ENCODE measurements at regions not wholly inside any gene's neighbourhood (a gene's known extent, or its start where the extent isn't known, plus 50 kb on each side); places are given as distances from the start of the nearest gene placed in this dataset.
A peak's percentile ranks its signal among the peaks of the same experiment; 100 is the strongest.

DNA sequence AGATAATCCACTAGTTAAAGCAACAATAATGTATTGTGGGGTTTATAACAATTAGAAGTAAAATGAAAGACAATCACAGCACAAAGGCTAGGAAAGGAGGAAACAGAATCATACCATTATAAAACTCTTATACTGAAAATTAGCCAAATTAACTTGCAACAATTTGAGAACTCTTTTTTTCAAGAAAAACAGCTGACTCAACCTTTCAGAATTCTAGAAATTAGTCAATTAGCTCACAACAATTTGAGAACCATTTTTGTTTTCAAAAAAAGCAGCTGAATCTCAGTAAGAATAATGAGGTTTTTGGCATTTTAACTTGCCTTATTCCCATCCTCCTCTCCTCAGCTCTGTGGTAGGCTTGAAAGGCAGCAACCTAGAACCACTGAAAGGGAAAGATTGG lies 269.9 kb downstream of the NPR3 start:
- H4K20me1 ChIP-seq (ENCODE audit: control insufficient read depth, extremely low read depth, insufficient read depth, low read length), result no peaks in the 10 kb centered on the region
- H3K27ac ChIP-seq (ENCODE audit: control insufficient read depth, insufficient read depth, low read length), result no peak overlapping the region
- no peak overlapping the region for H3K4me3 ChIP-seq (ENCODE audit: control insufficient read depth in 2 of 3, extremely low read depth in 1 of 3, insufficient read depth in 2 of 3, low read depth in 1 of 3, low read length in 3 of 3)
- H3K4me2 ChIP-seq (ENCODE audit: control insufficient read depth, extremely low read depth, insufficient read depth, low read depth, low read length), result no peak overlapping the region
- no peaks in the 10 kb centered on the region for H3K79me2 ChIP-seq (ENCODE audit: control insufficient read depth, insufficient read depth, low read length)
- H3K9me1 ChIP-seq (ENCODE audit: control insufficient read depth, extremely low read depth, insufficient read depth, low read length), result no peaks in the 10 kb centered on the region
- H3K9ac ChIP-seq (ENCODE audit: control insufficient read depth, extremely low read depth, insufficient read depth, low read length), result no peak overlapping the region
- H3K36me3 ChIP-seq (ENCODE audit: control insufficient read depth in 2 of 2, extremely low read depth in 1 of 2, insufficient read depth in 2 of 2, low read length in 2 of 2), result no peaks in the 10 kb centered on the region
- DNase-seq (ENCODE audit: low read depth, low spot score) (no peak), FAIRE-seq (no peak)
- TF ChIP-seq, protein P1, sequence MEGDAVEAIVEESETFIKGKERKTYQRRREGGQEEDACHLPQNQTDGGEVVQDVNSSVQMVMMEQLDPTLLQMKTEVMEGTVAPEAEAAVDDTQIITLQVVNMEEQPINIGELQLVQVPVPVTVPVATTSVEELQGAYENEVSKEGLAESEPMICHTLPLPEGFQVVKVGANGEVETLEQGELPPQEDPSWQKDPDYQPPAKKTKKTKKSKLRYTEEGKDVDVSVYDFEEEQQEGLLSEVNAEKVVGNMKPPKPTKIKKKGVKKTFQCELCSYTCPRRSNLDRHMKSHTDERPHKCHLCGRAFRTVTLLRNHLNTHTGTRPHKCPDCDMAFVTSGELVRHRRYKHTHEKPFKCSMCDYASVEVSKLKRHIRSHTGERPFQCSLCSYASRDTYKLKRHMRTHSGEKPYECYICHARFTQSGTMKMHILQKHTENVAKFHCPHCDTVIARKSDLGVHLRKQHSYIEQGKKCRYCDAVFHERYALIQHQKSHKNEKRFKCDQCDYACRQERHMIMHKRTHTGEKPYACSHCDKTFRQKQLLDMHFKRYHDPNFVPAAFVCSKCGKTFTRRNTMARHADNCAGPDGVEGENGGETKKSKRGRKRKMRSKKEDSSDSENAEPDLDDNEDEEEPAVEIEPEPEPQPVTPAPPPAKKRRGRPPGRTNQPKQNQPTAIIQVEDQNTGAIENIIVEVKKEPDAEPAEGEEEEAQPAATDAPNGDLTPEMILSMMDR (optimal IDR thresholded peaks at IDR 0.05 in 1 of 3, IDR thresholded peaks at IDR 0.05 in 1 of 3, conservative IDR thresholded peaks at IDR 0.05 in 1 of 3; ENCODE audit: extremely low read depth in 1 of 3, insufficient read depth in 2 of 3, low read length in 3 of 3), result no peak
- TF ChIP-seq EZH2 (IDR thresholded peaks at IDR 0.05; ENCODE audit: low read length), result no peak
- peaks cover 3% of the 10 kb centered on the region for H3K4me1 ChIP-seq (ENCODE audit: control insufficient read depth, extremely low read depth, insufficient read depth, low read length)
- no peak overlapping the region for H2AFZ ChIP-seq (ENCODE audit: control insufficient read depth, low read length)
- no peaks in the 10 kb centered on the region for H3K27me3 ChIP-seq (ENCODE audit: control insufficient read depth, extremely low read depth, insufficient read depth, low read length)
- dilution Hi-C loops (cut with MboI; ENCODE audit: extremely low pct_ligation_motif_present, low sequenced_read_pairs), result no loop called here
- H3K9me3 ChIP-seq (ENCODE audit: control insufficient read depth, low read depth, low read length), result no peaks in the 10 kb centered on the region

DNA sequence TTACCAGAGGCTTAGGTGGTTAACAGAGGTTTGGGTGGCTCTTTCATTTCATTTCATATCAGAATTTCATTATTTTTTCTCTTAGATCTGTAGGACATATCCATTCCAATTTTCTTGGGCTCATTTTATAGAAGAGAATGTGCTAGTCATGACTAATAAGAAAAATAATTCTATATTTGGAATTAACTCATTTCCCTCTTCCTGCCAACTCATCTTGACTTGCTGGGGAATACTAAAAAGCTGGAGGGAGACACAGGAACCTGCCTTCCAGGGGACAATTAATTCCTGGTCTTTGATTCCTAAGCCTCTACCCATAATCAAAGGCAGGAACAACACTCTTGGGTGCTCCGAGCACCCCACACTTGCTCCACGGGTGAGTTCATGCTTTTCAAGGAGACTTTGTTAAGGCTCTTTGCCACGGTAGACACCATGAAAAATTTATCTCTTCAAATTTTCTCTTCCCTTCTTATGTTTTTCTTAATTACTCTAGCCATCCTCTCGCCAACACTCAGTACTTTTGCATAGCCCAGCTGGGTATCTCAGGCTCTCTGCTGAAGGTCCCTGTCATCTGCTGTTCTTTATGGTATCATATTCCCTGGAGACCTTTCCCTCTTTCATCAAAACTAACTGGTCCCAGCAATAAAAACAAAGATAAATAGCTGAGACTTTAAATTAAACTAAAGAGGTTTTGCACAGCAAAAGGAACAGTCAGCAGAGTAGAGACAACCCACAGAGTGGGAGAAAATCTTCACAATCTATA lies 273.9 kb downstream of the NPR3 start:
- H3K4me3 ChIP-seq (ENCODE audit: control insufficient read depth in 2 of 3, extremely low read depth in 1 of 3, insufficient read depth in 2 of 3, low read depth in 1 of 3, low read length in 3 of 3), result no peak overlapping the region
- dilution Hi-C loops (cut with MboI; ENCODE audit: extremely low pct_ligation_motif_present, low sequenced_read_pairs), result no loop called here
- DNase-seq (ENCODE audit: low read depth, low spot score), result no peak
- H3K4me1 ChIP-seq (ENCODE audit: control insufficient read depth, extremely low read depth, insufficient read depth, low read length), result peaks cover 8% of the 10 kb centered on the region
- no peaks in the 10 kb centered on the region for H3K79me2 ChIP-seq (ENCODE audit: control insufficient read depth, insufficient read depth, low read length)
- no peaks in the 10 kb centered on the region for H3K9me1 ChIP-seq (ENCODE audit: control insufficient read depth, extremely low read depth, insufficient read depth, low read length)
- no peaks in the 10 kb centered on the region for H3K36me3 ChIP-seq (ENCODE audit: control insufficient read depth in 2 of 2, extremely low read depth in 1 of 2, insufficient read depth in 2 of 2, low read length in 2 of 2)
- no peak for TF ChIP-seq EZH2 (IDR thresholded peaks at IDR 0.05; ENCODE audit: low read length)
- TF ChIP-seq, protein P1 (optimal IDR thresholded peaks at IDR 0.05 in 1 of 3, IDR thresholded peaks at IDR 0.05 in 1 of 3, conservative IDR thresholded peaks at IDR 0.05 in 1 of 3; ENCODE audit: extremely low read depth in 1 of 3, insufficient read depth in 2 of 3, low read length in 3 of 3), result no peak
- no peak overlapping the region for H3K9ac ChIP-seq (ENCODE audit: control insufficient read depth, extremely low read depth, insufficient read depth, low read length)
- no peaks in the 10 kb centered on the region for H3K9me3 ChIP-seq (ENCODE audit: control insufficient read depth, low read depth, low read length)
- no peak overlapping the region for H3K27ac ChIP-seq (ENCODE audit: control insufficient read depth, insufficient read depth, low read length)
- no peak overlapping the region for H2AFZ ChIP-seq (ENCODE audit: control insufficient read depth, low read length)
- H3K4me2 ChIP-seq (ENCODE audit: control insufficient read depth, extremely low read depth, insufficient read depth, low read depth, low read length), result no peak overlapping the region
- peak; percentile 9 for FAIRE-seq
- no peaks in the 10 kb centered on the region for H3K27me3 ChIP-seq (ENCODE audit: control insufficient read depth, extremely low read depth, insufficient read depth, low read length)
- H4K20me1 ChIP-seq (ENCODE audit: control insufficient read depth, extremely low read depth, insufficient read depth, low read length), result no peaks in the 10 kb centered on the region
